NT2/D1 (cell line): ENCODE measurements at regions not wholly inside any gene's neighbourhood (a gene's known extent, or its start where the extent isn't known, plus 50 kb on each side); places are given as distances from the start of the nearest gene placed in this dataset.

ENCODE experiments used
- SUZ12 ChIP-seq: IDR thresholded peaks from 2 replicates; pipeline ENCODE4 v1.6.1; 2011; ENCODE audit not compliant: insufficient read length, insufficient read depth; ENCODE audit errors: extremely low read depth
- YY1 ChIP-seq: IDR thresholded peaks from 2 replicates; pipeline ENCODE4 v1.6.1; 2011; ENCODE audit not compliant: insufficient read length, insufficient read depth
- ZNF274 ChIP-seq: IDR thresholded peaks from 2 replicates; pipeline ENCODE4 v1.6.1; 2011; ENCODE audit warnings: mild to moderate bottlenecking, low read depth, low read length

- TF ChIP-seq YY1 (no peak), ZNF274 (no peak), SUZ12 (no peak)
Measured at GRCh38 chr2:191545361-191545760, 132.6 kb upstream of the NABP1 start.
